K562 (cell line): ENCODE measurements at regions not wholly inside any gene's neighbourhood (a gene's known extent, or its start where the extent isn't known, plus 50 kb on each side); places are given as distances from the start of the nearest gene placed in this dataset.

Source experiments
- ARID1B ChIP-seq: fragments of 450-650 bp; IDR thresholded peaks from 2 replicates; pipeline ENCODE4 v1.6.1; 2016; ENCODE audit warnings: antibody characterized with exemption, mild to moderate bottlenecking, inconsistent platforms
- EP300 ChIP-seq: IDR thresholded peaks from 2 replicates; pipeline ENCODE4 v1.6.1; 2012; ENCODE audit warnings: low read length, improper control_type of control experiment
- EZH2 ChIP-seq: IDR thresholded peaks from 2 replicates; pipeline ENCODE4 v1.6.1; 2012; ENCODE audit warnings: low read depth, mild to moderate bottlenecking, inconsistent platforms, low read length, borderline replicate concordance
- HCFC1 ChIP-seq: IDR thresholded peaks from 2 replicates; pipeline ENCODE4 v1.6.1; 2012; ENCODE audit warnings: low read depth, low read length, improper control_type of control experiment
- MEF2A ChIP-seq: IDR thresholded peaks from 2 replicates; pipeline ENCODE4 v1.6.1; 2011; ENCODE audit warnings: low read depth, mild to moderate bottlenecking, low read length, moderate library complexity; ENCODE audit not compliant: control insufficient read depth
- NBN ChIP-seq: fragments of 450-650 bp; IDR thresholded peaks from 2 replicates; pipeline ENCODE4 v1.6.1; 2016; ENCODE audit warnings: low read depth, mild to moderate bottlenecking
- NFYB ChIP-seq: IDR thresholded peaks from 2 replicates; pipeline ENCODE4 v1.6.1; 2011; ENCODE audit warnings: mild to moderate bottlenecking, moderate library complexity; ENCODE audit not compliant: insufficient read length; ENCODE audit errors: extremely low read depth
- NR1H2 ChIP-seq: sonication (generic); formaldehyde crosslinking; IDR thresholded peaks from 2 replicates; pipeline ENCODE4 v1.4.0; 2020; ENCODE audit warnings: mild to moderate bottlenecking, missing genetic modification reagents
- RUNX1 ChIP-seq: sonication (generic); IDR thresholded peaks from 2 replicates; pipeline ENCODE4 v1.6.1; 2016; ENCODE audit warnings: antibody characterized with exemption, low read depth
- SP1 ChIP-seq: sonication (generic); formaldehyde crosslinking; IDR thresholded peaks from 2 replicates; pipeline ENCODE4 v1.8.1; 2022; ENCODE audit warnings: mild to moderate bottlenecking, missing genetic modification reagents
- ZNF311 ChIP-seq: fragments of 250-450 bp; sonication (Bioruptor Pico); IDR thresholded peaks from 2 replicates; pipeline ENCODE4 v1.4.0; 2020; ENCODE audit warnings: mild to moderate bottlenecking, moderate library complexity
- ZNF79 ChIP-seq: fragments of 250-450 bp; sonication (Bioruptor Pico); IDR thresholded peaks from 2 replicates; pipeline ENCODE4 v1.4.0; 2020; ENCODE audit warnings: low read depth, mild to moderate bottlenecking, moderate library complexity
- TF ChIP-seq, protein P1 (sequence below), 2 experiments: fragments of 450-650 bp in 1 of 2; sonication (generic) in 1 of 2; formaldehyde crosslinking; conservative IDR thresholded peaks; 2 replicates each; pipeline versions ENCODE4 v1.4.0 to v1.8.1; 2020 to 2022; ENCODE audit warnings: mild to moderate bottlenecking in 1 of 2, missing genetic modification reagents in 1 of 2

- TF ChIP-seq MEF2A (no peak), ZNF311 (no peak), NBN (no peak), EP300 (no peak), SP1 (no peak), RUNX1 (no peak), ARID1B (no peak), EZH2 (no peak), HCFC1 (no peak), NR1H2 (CRISPR knock-in tag) (no peak), ZNF79 (no peak), NFYB (no peak)
- TF ChIP-seq, protein P1, sequence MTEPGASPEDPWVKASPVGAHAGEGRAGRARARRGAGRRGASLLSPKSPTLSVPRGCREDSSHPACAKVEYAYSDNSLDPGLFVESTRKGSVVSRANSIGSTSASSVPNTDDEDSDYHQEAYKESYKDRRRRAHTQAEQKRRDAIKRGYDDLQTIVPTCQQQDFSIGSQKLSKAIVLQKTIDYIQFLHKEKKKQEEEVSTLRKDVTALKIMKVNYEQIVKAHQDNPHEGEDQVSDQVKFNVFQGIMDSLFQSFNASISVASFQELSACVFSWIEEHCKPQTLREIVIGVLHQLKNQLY (CRISPR knock-in tag; conservative IDR thresholded peaks at IDR 0.05), result no peak
These were observed 137.0 kb downstream of the KCNRG start for GRCh38 chr13:50152224-50152623.
